H1 (cell line): ENCODE measurements at regions not wholly inside any gene's neighbourhood (a gene's known extent, or its start where the extent isn't known, plus 50 kb on each side); places are given as distances from the start of the nearest gene placed in this dataset.

Experiments
- CREB1 ChIP-seq: IDR thresholded peaks from 2 replicates; pipeline ENCODE4 v1.6.1; 2012; ENCODE audit warnings: inconsistent platforms
- CTCF ChIP-seq, 3 experiments: IDR thresholded peaks; 1 replicate in 2 of 3; 2 replicates in 1 of 3; pipeline versions ENCODE4 v1.5.1 to v1.6.1; 2011; ENCODE audit warnings: low read length in 3 of 3, mild to moderate bottlenecking in 3 of 3, inconsistent platforms in 2 of 3, low read depth in 1 of 3, moderate library complexity in 1 of 3; ENCODE audit not compliant: insufficient read depth in 1 of 3; ENCODE audit errors: control extremely low read depth in 1 of 3
- POLR2A ChIP-seq, 2 experiments: IDR thresholded peaks; 1 replicate in 1 of 2; 2 replicates in 1 of 2; pipeline ENCODE4 v1.6.1; 2011; ENCODE audit warnings: low read depth in 2 of 2, low read length in 2 of 2, mild to moderate bottlenecking in 2 of 2; ENCODE audit errors: control extremely low read depth in 1 of 2
- SRF ChIP-seq: IDR thresholded peaks from 2 replicates; pipeline ENCODE4 v1.6.1; 2011; ENCODE audit warnings: mild to moderate bottlenecking, low read depth, low read length, moderate library complexity
- YY1 ChIP-seq: IDR thresholded peaks from 2 replicates; pipeline ENCODE4 v1.6.1; 2011; ENCODE audit warnings: low read depth, mild to moderate bottlenecking, low read length

GRCh38 chr1:30081379-30082102 is 641.8 kb downstream of the MATN1 start:
- TF ChIP-seq CREB1 (no peak), CTCF (IDR thresholded peaks at IDR 0.05; ENCODE audit: control extremely low read depth in 1 of 3, insufficient read depth in 1 of 3, low read depth in 1 of 3, low read length in 3 of 3) (no peak), YY1 (no peak), POLR2A (IDR thresholded peaks at IDR 0.05; ENCODE audit: control extremely low read depth in 1 of 2, low read depth in 2 of 2, low read length in 2 of 2) (no peak), SRF (no peak)
